ENCODE measurements at regions not wholly inside any gene's neighbourhood (a gene's known extent, or its start where the extent isn't known, plus 50 kb on each side); places are given as distances from the start of the nearest gene placed in this dataset.

DNA sequence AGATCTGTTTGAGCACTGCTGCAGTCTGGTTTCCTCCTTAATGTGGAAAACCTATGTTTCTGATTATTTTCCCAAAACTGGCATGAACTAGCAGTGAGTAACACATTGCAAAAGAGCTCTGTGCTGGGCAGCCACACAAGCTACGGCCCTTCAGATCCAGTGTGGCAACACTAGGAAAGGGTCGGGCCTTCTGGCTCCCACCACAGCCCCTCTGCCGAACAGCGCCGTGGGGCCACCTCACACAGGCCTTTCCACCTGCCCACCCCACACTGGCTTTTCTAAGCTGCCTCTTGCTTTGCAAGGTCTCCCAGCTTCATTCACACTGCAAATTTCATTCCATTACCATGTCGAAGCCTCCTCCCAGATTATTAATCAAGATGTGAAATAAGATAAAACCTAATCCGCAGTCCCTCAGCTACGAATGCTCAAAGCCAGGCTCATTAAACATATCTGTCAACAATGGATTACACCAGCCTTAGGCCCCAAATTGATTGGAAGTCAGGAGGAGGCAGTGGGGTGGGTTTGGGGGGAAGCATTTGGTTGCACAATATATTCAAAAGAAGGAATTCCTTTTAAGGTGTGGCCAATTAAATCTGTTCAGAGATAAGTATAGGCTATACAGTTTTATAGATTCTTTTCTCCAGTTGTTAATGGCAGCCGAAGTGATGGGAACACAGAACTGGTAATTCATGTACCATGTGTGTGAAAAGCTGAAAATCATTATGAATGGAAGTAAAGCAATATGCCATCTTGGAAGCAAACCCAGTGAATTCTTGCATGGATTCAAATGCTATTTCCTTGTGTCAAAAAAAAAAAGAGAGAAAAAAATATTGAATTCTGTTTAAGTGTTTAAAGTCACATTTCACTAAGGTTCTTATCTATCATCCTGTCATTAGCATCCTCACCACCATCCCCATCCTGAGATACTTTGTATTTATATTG, 223.7 kb downstream of the MTERF1 start:
- TF ChIP-seq, protein P1, sequence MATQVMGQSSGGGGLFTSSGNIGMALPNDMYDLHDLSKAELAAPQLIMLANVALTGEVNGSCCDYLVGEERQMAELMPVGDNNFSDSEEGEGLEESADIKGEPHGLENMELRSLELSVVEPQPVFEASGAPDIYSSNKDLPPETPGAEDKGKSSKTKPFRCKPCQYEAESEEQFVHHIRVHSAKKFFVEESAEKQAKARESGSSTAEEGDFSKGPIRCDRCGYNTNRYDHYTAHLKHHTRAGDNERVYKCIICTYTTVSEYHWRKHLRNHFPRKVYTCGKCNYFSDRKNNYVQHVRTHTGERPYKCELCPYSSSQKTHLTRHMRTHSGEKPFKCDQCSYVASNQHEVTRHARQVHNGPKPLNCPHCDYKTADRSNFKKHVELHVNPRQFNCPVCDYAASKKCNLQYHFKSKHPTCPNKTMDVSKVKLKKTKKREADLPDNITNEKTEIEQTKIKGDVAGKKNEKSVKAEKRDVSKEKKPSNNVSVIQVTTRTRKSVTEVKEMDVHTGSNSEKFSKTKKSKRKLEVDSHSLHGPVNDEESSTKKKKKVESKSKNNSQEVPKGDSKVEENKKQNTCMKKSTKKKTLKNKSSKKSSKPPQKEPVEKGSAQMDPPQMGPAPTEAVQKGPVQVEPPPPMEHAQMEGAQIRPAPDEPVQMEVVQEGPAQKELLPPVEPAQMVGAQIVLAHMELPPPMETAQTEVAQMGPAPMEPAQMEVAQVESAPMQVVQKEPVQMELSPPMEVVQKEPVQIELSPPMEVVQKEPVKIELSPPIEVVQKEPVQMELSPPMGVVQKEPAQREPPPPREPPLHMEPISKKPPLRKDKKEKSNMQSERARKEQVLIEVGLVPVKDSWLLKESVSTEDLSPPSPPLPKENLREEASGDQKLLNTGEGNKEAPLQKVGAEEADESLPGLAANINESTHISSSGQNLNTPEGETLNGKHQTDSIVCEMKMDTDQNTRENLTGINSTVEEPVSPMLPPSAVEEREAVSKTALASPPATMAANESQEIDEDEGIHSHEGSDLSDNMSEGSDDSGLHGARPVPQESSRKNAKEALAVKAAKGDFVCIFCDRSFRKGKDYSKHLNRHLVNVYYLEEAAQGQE (IDR thresholded peaks at IDR 0.05; ENCODE audit: insufficient read depth in 1 of 2, low read depth in 2 of 2, low read length in 1 of 2): no peak
- TF ChIP-seq POLR2AphosphoS5 (IDR thresholded peaks at IDR 0.05; ENCODE audit: low read depth, low read length): no peak
- TF ChIP-seq, protein P2, sequence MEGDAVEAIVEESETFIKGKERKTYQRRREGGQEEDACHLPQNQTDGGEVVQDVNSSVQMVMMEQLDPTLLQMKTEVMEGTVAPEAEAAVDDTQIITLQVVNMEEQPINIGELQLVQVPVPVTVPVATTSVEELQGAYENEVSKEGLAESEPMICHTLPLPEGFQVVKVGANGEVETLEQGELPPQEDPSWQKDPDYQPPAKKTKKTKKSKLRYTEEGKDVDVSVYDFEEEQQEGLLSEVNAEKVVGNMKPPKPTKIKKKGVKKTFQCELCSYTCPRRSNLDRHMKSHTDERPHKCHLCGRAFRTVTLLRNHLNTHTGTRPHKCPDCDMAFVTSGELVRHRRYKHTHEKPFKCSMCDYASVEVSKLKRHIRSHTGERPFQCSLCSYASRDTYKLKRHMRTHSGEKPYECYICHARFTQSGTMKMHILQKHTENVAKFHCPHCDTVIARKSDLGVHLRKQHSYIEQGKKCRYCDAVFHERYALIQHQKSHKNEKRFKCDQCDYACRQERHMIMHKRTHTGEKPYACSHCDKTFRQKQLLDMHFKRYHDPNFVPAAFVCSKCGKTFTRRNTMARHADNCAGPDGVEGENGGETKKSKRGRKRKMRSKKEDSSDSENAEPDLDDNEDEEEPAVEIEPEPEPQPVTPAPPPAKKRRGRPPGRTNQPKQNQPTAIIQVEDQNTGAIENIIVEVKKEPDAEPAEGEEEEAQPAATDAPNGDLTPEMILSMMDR (IDR thresholded peaks at IDR 0.05): no peak
- TF ChIP-seq SIN3A (IDR thresholded peaks at IDR 0.05; ENCODE audit: borderline replicate concordance, insufficient read depth, low read depth, low read length): no peak
- Histone ChIP-seq H3K27me3 (ENCODE audit: control insufficient read depth, insufficient read depth, low read length) (no peaks in the 10 kb centered on the region; the same call in 1 of the 2 replicates), H3K27ac (ENCODE audit: low read length) (no peak overlapping the region), H3K4me3 (ENCODE audit: low read depth in 2 of 2, low read length in 2 of 2) (no peak overlapping the region), H3K4me1 (ENCODE audit: control insufficient read depth, insufficient read depth, low read length) (no peaks in the 10 kb centered on the region), H3K36me3 (ENCODE audit: control insufficient read depth, insufficient read depth, low read length) (no peaks in the 10 kb centered on the region), H3K9me3 (ENCODE audit: control insufficient read depth, insufficient read depth, low read depth, low read length) (no peaks in the 10 kb centered on the region)
- DNase-seq (ENCODE audit: low read depth, low spot score) (no peak), ATAC-seq (no peak)
- POLR2A ChIA-PET: no interaction called here
- in situ Hi-C loops (cut with HindIII; ENCODE audit: low pct_unique_long_range_greater_than_20kb, low sequenced_read_pairs) (no loop called here), intact Hi-C loops (cut with micrococcal nuclease; ENCODE audit: unreplicated experiment) (no loop called here)
- BruUV-seq (replicated peaks): no TSS peak
- CTCF ChIA-PET: interaction anchor here (0.8 kb wide), 1 partner anchor 409 kb away, joined by 3 read pairs; no protein-coding TSS in a partner anchor

DNA sequence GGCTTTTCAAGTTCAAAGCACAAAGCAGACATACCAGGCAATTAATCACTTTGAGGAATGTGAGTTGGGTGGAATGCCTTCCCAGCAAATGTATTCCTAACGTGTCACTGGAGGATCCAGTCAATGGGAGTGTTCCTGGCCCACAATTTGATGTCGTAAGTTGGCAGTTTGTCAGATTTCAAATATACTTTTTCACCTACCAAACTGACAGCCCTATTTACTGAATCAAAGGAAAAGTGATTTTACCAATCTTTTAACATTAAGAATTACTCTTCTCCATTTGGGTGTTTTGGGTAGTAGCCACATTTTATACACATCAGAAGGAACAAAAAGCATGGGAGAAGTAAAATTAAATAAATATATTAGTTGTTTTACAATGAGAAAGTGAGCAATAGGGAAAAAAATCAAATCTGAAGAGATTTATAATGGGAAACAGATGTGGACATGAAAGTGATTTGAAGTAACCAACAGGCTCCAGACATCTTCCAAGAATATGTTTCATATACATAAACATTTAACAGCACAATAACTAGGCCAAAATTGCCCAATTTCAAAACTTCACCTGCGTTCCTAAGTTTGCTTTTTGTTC, 222.9 kb downstream of the MTERF1 start:
- POLR2A ChIA-PET: no interaction called here
- H3K4me1 ChIP-seq (ENCODE audit: control insufficient read depth, insufficient read depth, low read length): no peaks in the 10 kb centered on the region
- H3K36me3 ChIP-seq (ENCODE audit: control insufficient read depth, insufficient read depth, low read length): no peaks in the 10 kb centered on the region
- DNase-seq (ENCODE audit: low read depth, low spot score) (no peak), ATAC-seq (no peak)
- CTCF ChIA-PET: no interaction called here
- H3K9me3 ChIP-seq (ENCODE audit: control insufficient read depth, insufficient read depth, low read depth, low read length): no peaks in the 10 kb centered on the region
- no TSS peak for BruUV-seq (replicated peaks)
- H3K27ac ChIP-seq (ENCODE audit: low read length): no peak overlapping the region
- intact Hi-C loops (cut with micrococcal nuclease; ENCODE audit: unreplicated experiment) (no loop called here), in situ Hi-C loops (cut with HindIII; ENCODE audit: low pct_unique_long_range_greater_than_20kb, low sequenced_read_pairs) (no loop called here)
- H3K4me3 ChIP-seq (ENCODE audit: low read depth in 2 of 2, low read length in 2 of 2): no peak overlapping the region
- no peak for TF ChIP-seq SIN3A (IDR thresholded peaks at IDR 0.05; ENCODE audit: borderline replicate concordance, insufficient read depth, low read depth, low read length)
- TF ChIP-seq POLR2AphosphoS5 (IDR thresholded peaks at IDR 0.05; ENCODE audit: low read depth, low read length): no peak
- TF ChIP-seq, protein P1 (IDR thresholded peaks at IDR 0.05; ENCODE audit: insufficient read depth in 1 of 2, low read depth in 2 of 2, low read length in 1 of 2): no peak
- no peak for TF ChIP-seq TCF7L2 (IDR thresholded peaks at IDR 0.05; ENCODE audit: low read depth, low read length)
- no peaks in the 10 kb centered on the region; the same call in 1 of the 2 replicates for H3K27me3 ChIP-seq (ENCODE audit: control insufficient read depth, insufficient read depth, low read length)

Measured in Panc1 (cell line).